Large intestine (tissue), 3 donors: ENCODE measurements at regions not wholly inside any gene's neighbourhood (a gene's known extent, or its start where the extent isn't known, plus 50 kb on each side); places are given as distances from the start of the nearest gene placed in this dataset.
"Not testable (repeated sequence)": the region's sequence is repeated elsewhere in the genome, so short reads cannot be mapped to it uniquely, and the experiment has no call there.

Experiments used
- DNase-seq, 2 donors: peaks; one replicate each; pipeline versions ENCODE4 v3.0.0 to v3.0.0-alpha.2; 2013
- H3K27ac ChIP-seq: one replicate; pipeline ENCODE4 v1.5.1; 2013; ENCODE audit warnings: low read length
- H3K27me3 ChIP-seq: 2 replicates; pipeline ENCODE4 v1.6.1; 2013; ENCODE audit warnings: low read length; ENCODE audit not compliant: control insufficient read depth, insufficient read depth
- H3K36me3 ChIP-seq: 2 replicates; pipeline ENCODE4 v1.6.1; 2013; ENCODE audit warnings: low read length; ENCODE audit not compliant: control insufficient read depth, insufficient read depth
- H3K4me1 ChIP-seq: one replicate; pipeline ENCODE4 v1.6.1; 2013; ENCODE audit warnings: low read length; ENCODE audit not compliant: control insufficient read depth, insufficient read depth
- H3K4me3 ChIP-seq: one replicate; pipeline ENCODE4 v1.5.1; 2013; ENCODE audit warnings: low read length
- H3K9me3 ChIP-seq: one replicate; pipeline ENCODE4 v1.6.1; 2013; ENCODE audit warnings: mild to moderate bottlenecking, low read depth, low read length, moderate library complexity; ENCODE audit not compliant: control insufficient read depth
- WGBS: methylation state at CpG from one replicate; pipeline ENCODE4 v1.1.5; 2013; ENCODE audit warnings: low lambda C conversion rate; ENCODE audit not compliant: insufficient coverage; 5-methylcytosine and 5-hydroxymethylcytosine counted together

- WGBS = no CpG with 5 or more reads among the region's 6 CpGs
Measured at GRCh38 chr5:2153350-2153749, 270.6 kb upstream of the IRX4 start.

GRCh38 chr5:2151301-2151888, 268.7 kb upstream of the IRX4 start:
- not testable (repeated sequence) for H3K9me3 ChIP-seq, H3K27ac ChIP-seq, H3K4me3 ChIP-seq, DNase-seq, H3K27me3 ChIP-seq, H3K36me3 ChIP-seq, H3K4me1 ChIP-seq
- no CpG with 5 or more reads among the region's 8 CpGs for WGBS

More at GRCh38 chr5:2153350-2153749, 270.6 kb upstream of the IRX4 start:
- Histone ChIP-seq H3K27me3 (no peaks in the 10 kb centered on the region), H3K4me1 (no peaks in the 10 kb centered on the region), H3K36me3 (no peaks in the 10 kb centered on the region), H3K27ac (no peak overlapping the region), H3K9me3 (no peaks in the 10 kb centered on the region), H3K4me3 (no peak overlapping the region)
- no peak for DNase-seq

- Histone ChIP-seq H3K27me3 (no peaks in the 10 kb centered on the region), H3K9me3 (peaks cover 3% of the 10 kb centered on the region), H3K36me3 (no peaks in the 10 kb centered on the region), H3K4me1 (no peaks in the 10 kb centered on the region), H3K27ac (no peak overlapping the region), H3K4me3 (no peak overlapping the region)
- WGBS = no CpG with 5 or more reads among the region's 15 CpGs
- DNase-seq = no peak
Measured at GRCh38 chr5:2149195-2149539, 266.4 kb upstream of the IRX4 start.

GRCh38 chr5:2148312-2149194, 265.8 kb upstream of the IRX4 start:
- Histone ChIP-seq H3K27ac (no peak overlapping the region), H3K27me3 (no peaks in the 10 kb centered on the region), H3K4me3 (no peak overlapping the region), H3K9me3 (peaks cover 3% of the 10 kb centered on the region), H3K36me3 (no peaks in the 10 kb centered on the region), H3K4me1 (no peaks in the 10 kb centered on the region)
- no CpG with 5 or more reads among the region's 14 CpGs for WGBS
- DNase-seq = no peak

DNA sequence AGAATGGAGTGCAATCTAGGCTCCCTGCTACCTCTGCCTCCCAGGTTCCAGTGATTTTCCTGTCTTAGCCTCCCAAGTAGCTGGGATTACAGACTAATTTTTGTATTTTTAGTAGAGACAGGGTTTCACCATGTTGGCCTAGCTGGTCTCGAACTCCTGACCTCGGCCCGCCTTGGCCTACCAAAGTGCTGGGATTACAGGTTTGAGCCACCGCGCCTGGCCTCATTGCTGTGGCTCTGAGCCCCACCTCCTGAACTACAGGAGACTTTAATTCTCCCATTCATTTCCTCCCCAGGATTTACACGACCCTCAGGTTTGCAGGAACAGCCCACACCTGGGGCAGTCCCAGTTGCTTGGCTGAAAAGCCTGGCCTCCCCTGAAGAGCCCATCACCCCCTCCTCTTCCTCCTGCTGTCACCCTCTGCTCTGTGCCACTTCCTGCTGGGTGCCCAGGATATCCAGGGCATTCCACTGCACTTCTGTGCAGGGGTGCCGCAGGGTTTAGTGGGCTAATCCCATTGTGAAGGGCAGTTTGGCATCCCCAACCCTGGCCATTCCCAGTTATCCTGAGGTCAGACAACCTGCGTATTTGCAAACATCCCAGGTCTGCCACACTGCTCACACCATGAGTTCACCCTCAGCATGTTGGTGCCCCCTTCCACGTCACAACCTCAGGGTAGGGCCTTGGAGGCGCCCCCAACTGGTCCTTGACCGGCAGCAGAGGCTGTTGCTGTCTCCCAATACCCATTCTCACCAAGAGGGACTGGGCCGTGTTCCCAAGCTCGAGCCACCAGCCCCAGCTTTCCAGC, 265.0 kb upstream of the IRX4 start:
- Histone ChIP-seq H3K27me3 (no peaks in the 10 kb centered on the region), H3K27ac (no peak overlapping the region), H3K4me3 (no peak overlapping the region), H3K4me1 (no peaks in the 10 kb centered on the region), H3K9me3 (peaks cover 3% of the 10 kb centered on the region), H3K36me3 (no peaks in the 10 kb centered on the region)
- WGBS = no CpG with 5 or more reads among the region's 13 CpGs
- DNase-seq = no peak

DNA sequence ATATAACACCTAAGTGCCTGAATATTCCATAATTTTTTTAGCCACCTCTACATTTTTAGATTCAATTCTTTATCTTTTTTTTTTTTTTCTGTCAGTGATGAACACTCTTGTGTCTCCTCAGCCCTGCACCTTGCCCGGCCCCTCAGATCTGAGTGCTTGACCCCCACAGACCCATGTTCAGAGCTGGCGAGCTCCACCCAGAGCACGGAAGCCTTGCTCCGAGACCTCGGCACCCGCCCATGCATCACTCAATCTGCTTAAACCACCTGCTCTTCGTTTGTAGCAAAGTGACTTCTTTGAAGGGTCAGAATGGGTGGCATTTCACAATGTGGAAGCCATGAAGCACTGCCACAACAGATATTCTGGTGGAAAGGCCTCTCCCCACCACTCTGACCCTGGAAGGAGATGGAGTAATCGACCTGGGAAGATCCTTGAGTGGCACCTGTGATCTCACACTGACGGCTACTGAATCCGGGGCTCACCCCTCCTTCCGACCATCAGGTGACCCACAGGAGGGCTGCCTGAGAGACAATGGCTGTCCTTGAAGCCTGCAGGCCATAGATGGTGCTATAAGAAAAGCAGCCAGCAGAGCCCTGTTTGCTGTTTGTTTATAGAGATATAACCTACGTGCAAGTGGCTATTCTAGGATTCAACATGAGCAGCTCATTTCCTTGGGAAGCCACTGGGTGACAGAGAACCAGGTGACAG, 261.1 kb upstream of the IRX4 start:
- H3K36me3 ChIP-seq = no peaks in the 10 kb centered on the region
- H3K4me1 ChIP-seq = no peaks in the 10 kb centered on the region
- no peak overlapping the region for H3K27ac ChIP-seq
- no peaks in the 10 kb centered on the region for H3K27me3 ChIP-seq
- WGBS = no CpG with 5 or more reads among the region's 12 CpGs
- H3K9me3 ChIP-seq = peaks cover 3% of the 10 kb centered on the region
- no peak overlapping the region for H3K4me3 ChIP-seq
- DNase-seq = no peak

DNA sequence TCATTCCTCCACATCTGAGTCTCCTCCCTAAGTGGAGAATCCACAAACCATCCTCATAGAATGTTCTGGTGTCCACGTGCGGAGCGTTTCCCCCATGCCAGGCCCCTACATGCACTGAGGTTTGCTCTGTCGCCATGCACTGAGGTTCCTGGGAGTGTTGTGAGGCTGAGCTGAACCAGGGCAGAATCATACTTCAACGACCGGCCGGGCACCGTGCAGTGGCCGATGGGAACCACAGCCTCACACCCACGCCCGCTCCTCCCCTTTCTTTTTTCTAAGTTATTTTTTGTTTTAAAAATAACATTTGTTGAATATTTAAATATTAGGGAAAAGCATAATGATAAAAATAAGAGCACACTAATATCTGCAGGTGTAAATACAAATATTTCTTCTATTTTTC, 260.4 kb upstream of the IRX4 start:
- DNase-seq = no peak
- WGBS = no CpG with 5 or more reads among the region's 11 CpGs
- no peaks in the 10 kb centered on the region for H3K36me3 ChIP-seq

GRCh38 chr5:2142456-2142954, 259.8 kb upstream of the IRX4 start:
- DNase-seq = no peak
- Histone ChIP-seq H3K27me3 (no peaks in the 10 kb centered on the region), H3K9me3 (peaks cover 3% of the 10 kb centered on the region)

More for the DNA sequence above, 260.4 kb upstream of the IRX4 start:
- H3K9me3 ChIP-seq = peaks cover 3% of the 10 kb centered on the region
- H3K4me1 ChIP-seq = no peaks in the 10 kb centered on the region
- no peak overlapping the region for H3K4me3 ChIP-seq
- H3K27ac ChIP-seq = no peak overlapping the region
- H3K27me3 ChIP-seq = no peaks in the 10 kb centered on the region

DNA sequence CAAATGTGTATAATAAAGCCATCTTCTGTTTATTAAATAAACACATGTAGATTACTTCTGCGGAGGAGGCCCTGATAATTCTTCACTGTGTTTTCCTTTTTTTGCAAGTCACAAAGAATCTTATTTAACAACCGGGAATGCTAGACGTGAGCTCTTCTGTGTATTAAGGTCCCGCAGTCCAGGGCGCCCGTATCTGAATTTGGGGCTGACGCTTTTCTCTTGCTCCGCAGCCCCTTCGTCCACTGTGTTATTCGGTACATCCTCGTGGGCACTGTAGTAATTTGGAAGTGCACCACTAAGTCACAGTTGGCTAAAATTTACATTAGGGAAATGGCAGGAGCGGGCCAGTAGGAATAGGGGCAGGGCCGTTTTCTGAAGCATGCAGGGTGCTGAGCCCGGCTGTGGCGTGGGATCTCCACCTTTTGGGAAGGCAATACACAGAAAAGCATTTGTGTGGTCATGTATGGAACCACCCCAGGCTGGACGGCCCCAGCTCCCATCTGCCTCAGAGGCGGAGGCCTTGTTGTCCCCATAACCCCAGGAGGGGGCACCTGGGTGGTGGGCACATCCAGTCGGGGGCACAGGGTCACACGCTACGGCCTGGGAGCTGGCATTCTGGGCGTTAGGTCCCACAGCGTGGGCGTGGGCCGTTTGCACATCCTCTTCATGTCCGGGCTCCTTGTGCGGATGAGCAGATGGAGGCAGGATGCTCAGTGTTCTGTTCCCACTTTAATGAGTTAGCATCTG, 258.7 kb upstream of the IRX4 start:
- Histone ChIP-seq H3K27me3 (no peaks in the 10 kb centered on the region), H3K9me3 (peaks cover 3% of the 10 kb centered on the region), H3K36me3 (no peaks in the 10 kb centered on the region), H3K4me1 (no peaks in the 10 kb centered on the region), H3K4me3 (no peak overlapping the region), H3K27ac (no peak overlapping the region)
- WGBS = 78% methylated on average over 1 of the region's 26 CpGs
- no peak for DNase-seq

More at GRCh38 chr5:2142456-2142954, 259.8 kb upstream of the IRX4 start:
- Histone ChIP-seq H3K4me1 (no peaks in the 10 kb centered on the region), H3K4me3 (no peak overlapping the region), H3K36me3 (no peaks in the 10 kb centered on the region), H3K27ac (no peak overlapping the region)
- WGBS = no CpG with 5 or more reads among the region's 13 CpGs
